ENCODE measurements at regions not wholly inside any gene's neighbourhood (a gene's known extent, or its start where the extent isn't known, plus 50 kb on each side); places are given as distances from the start of the nearest gene placed in this dataset.

GRCh38 chr5:32842813-32843530 lies 131.9 kb downstream of the NPR3 start:
- no peaks in the 10 kb centered on the region for H3K9me3 ChIP-seq
- peaks cover 0 to 49% (median 14%) of the 10 kb centered on the region in 4 donors for H3K4me1 ChIP-seq
- no peak overlapping the region for H3K27ac ChIP-seq
- no peak for TF ChIP-seq CTCF (IDR thresholded peaks at IDR 0.05)
- H3K36me3 ChIP-seq: no peaks in the 10 kb centered on the region
- intact Hi-C loops (cut with DNase I; ENCODE audit: low total_unique reads): no loop called here
- no peak overlapping the region for H3K4me3 ChIP-seq
- H3K27me3 ChIP-seq: no peaks in the 10 kb centered on the region
- DNase-seq: no peak

GRCh38 chr5:32843531-32843895 lies 132.4 kb downstream of the NPR3 start:
- peaks cover 0 to 44% (median 14%) of the 10 kb centered on the region in 4 donors for H3K4me1 ChIP-seq
- no peak for DNase-seq
- no peaks in the 10 kb centered on the region for H3K27me3 ChIP-seq
- no peak overlapping the region for H3K27ac ChIP-seq
- no peak for TF ChIP-seq CTCF (IDR thresholded peaks at IDR 0.05)
- no peaks in the 10 kb centered on the region for H3K9me3 ChIP-seq
- no peak overlapping the region for H3K4me3 ChIP-seq
- no peaks in the 10 kb centered on the region for H3K36me3 ChIP-seq
- intact Hi-C loops (cut with DNase I; ENCODE audit: low total_unique reads): no loop called here

GRCh38 chr5:32845171-32845570 lies 134.1 kb downstream of the NPR3 start:
- no peak for TF ChIP-seq CTCF (IDR thresholded peaks at IDR 0.05)
- intact Hi-C loops (cut with DNase I; ENCODE audit: low total_unique reads): loop anchor here (5.0 kb wide), 1 partner anchor 38 kb away; no protein-coding TSS in a partner anchor

GRCh38 chr5:32848120-32848519 lies 137.0 kb downstream of the NPR3 start:
- Histone ChIP-seq H3K27me3 (no peaks in the 10 kb centered on the region), H3K27ac (no peak overlapping the region), H3K4me3 (no peak overlapping the region), H3K9me3 (no peaks in the 10 kb centered on the region), H3K36me3 (no peaks in the 10 kb centered on the region), H3K4me1 (peaks cover 0 to 31% (median 11%) of the 10 kb centered on the region in 4 donors)
- TF ChIP-seq CTCF (IDR thresholded peaks at IDR 0.05): no peak
- intact Hi-C loops (cut with DNase I; ENCODE audit: low total_unique reads): loop anchor here (5.0 kb wide), 1 partner anchor 41 kb away; no protein-coding TSS in a partner anchor
- no peak for DNase-seq

More at GRCh38 chr5:32845171-32845570, 134.1 kb downstream of the NPR3 start:
- DNase-seq: no peak
- H3K9me3 ChIP-seq: no peaks in the 10 kb centered on the region
- peaks cover 0 to 27% (median 6%) of the 10 kb centered on the region in 4 donors for H3K4me1 ChIP-seq
- no peaks in the 10 kb centered on the region for H3K27me3 ChIP-seq
- H3K4me3 ChIP-seq: no peak overlapping the region
- H3K27ac ChIP-seq: no peak overlapping the region
- H3K36me3 ChIP-seq: no peaks in the 10 kb centered on the region

GRCh38 chr5:32848681-32849080 lies 137.6 kb downstream of the NPR3 start:
- no peaks in the 10 kb centered on the region for H3K9me3 ChIP-seq
- H3K4me1 ChIP-seq: peaks cover 0 to 28% (median 9%) of the 10 kb centered on the region in 4 donors
- no peak for TF ChIP-seq CTCF (IDR thresholded peaks at IDR 0.05)
- H3K27me3 ChIP-seq: no peaks in the 10 kb centered on the region
- no peak for DNase-seq
- intact Hi-C loops (cut with DNase I; ENCODE audit: low total_unique reads): loop anchor here (5.0 kb wide), 1 partner anchor 41 kb away; no protein-coding TSS in a partner anchor
- no peak overlapping the region for H3K27ac ChIP-seq
- H3K36me3 ChIP-seq: no peaks in the 10 kb centered on the region
- H3K4me3 ChIP-seq: no peak overlapping the region
